Naive B cell (primary cell): ENCODE measurements at regions not wholly inside any gene's neighbourhood (a gene's known extent, or its start where the extent isn't known, plus 50 kb on each side); places are given as distances from the start of the nearest gene placed in this dataset.
A peak's percentile ranks its signal among the peaks of the same experiment; 100 is the strongest.

Experiments
- ATAC-seq, 2 donors: fragments of 150-1000 bp; cut with Tn5 transposase; 2 replicates each; pipeline ENCODE4 v1.10.0; 2021; ENCODE audit warnings: low read depth in 2 of 2, mild to moderate bottlenecking in 2 of 2, moderate library complexity in 2 of 2
- DNase-seq: peaks from one replicate; pipeline ENCODE4 v3.0.0; 2022
- H3K27ac Mint-ChIP-seq, 6 donors: one replicate each; pipeline ENCODE4 v1.8.0; 2020 to 2022; ENCODE audit warnings: mild to moderate bottlenecking in 6 of 6, mixed read lengths in 6 of 6, moderate library complexity in 5 of 6, inconsistent platforms in 2 of 6
- H3K27me3 Mint-ChIP-seq, 3 donors: one replicate each; pipeline ENCODE4 v1.8.0; 2021 to 2022; ENCODE audit warnings: mixed read lengths in 3 of 3, mild to moderate bottlenecking in 1 of 3
- H3K36me3 Mint-ChIP-seq, 2 donors: one replicate each; pipeline ENCODE4 v1.8.0; 2020 to 2022; ENCODE audit warnings: mixed read lengths in 2 of 2, inconsistent platforms in 1 of 2, mild to moderate bottlenecking in 1 of 2
- H3K4me1 Mint-ChIP-seq, 3 donors: one replicate each; pipeline ENCODE4 v1.8.0; 2020 to 2022; ENCODE audit warnings: mixed read lengths in 3 of 3, inconsistent platforms in 1 of 3, mild to moderate bottlenecking in 1 of 3, moderate library complexity in 1 of 3
- H3K4me3 Mint-ChIP-seq, 8 donors: one replicate each; pipeline ENCODE4 v1.8.0; 2020 to 2022; ENCODE audit warnings: mild to moderate bottlenecking in 8 of 8, mixed read lengths in 8 of 8, moderate library complexity in 8 of 8, inconsistent platforms in 2 of 8
- H3K9me3 Mint-ChIP-seq, 7 donors: one replicate each; pipeline ENCODE4 v1.8.0; 2020 to 2022; ENCODE audit warnings: mixed read lengths in 7 of 7, mild to moderate bottlenecking in 5 of 7, inconsistent platforms in 2 of 7, moderate library complexity in 1 of 7

DNA sequence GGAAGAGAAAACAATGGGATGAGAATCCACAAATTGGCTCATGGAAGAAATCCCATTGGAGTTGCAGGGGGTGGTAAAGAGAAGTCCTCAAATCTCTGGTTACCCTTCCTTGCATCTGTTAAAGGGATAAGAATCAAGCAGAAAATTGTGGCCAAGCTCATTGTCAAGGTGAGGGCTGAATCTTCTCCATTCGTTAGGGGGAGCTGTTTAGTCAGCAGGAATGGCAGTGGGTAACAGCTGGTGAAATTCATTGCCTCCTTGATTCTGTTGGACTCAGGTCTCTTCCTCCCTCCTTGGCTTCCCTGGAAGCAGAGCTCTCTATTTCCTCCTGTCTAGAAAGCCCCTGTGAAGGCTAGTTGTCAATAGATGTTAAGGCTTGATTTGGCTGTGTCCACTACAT lies 343.1 kb upstream of the SEMA6D start:
- Mint-ChIP-seq H3K9me3 (peaks cover 0 to 5% (median 0%) of the 10 kb centered on the region in 7 donors), H3K4me1 (no peaks in the 10 kb centered on the region), H3K36me3 (no peaks in the 10 kb centered on the region), H3K27me3 (peaks cover 0 to 3% (median 0%) of the 10 kb centered on the region in 3 donors), H3K27ac (no peak overlapping the region), H3K4me3 (no peak overlapping the region)
- DNase-seq (no peak), ATAC-seq (no peak)

DNA sequence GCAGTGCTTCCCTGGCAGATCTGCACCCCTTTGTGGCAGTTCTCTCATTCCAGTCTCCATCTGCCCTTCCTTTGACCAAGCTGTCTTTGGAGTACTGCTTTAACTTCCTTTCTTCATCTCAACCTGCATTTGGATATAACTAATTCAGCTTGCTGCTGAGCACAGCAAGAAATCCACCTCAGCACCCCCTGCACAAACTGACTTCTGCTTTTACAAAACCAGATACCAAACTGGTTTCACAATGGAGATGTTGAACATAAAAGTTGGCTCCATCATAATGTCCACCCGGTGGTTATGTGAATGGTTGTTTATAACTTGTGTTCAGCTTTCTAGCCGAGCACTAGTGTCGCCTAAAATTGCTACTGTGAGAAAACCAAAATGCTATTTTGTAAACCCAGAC lies 341.1 kb upstream of the SEMA6D start:
- no peak overlapping the region for H3K27ac Mint-ChIP-seq
- ATAC-seq (no peak), DNase-seq (no peak)
- peaks cover 0 to 3% (median 0%) of the 10 kb centered on the region in 3 donors for H3K27me3 Mint-ChIP-seq
- H3K36me3 Mint-ChIP-seq = no peaks in the 10 kb centered on the region
- no peak overlapping the region for H3K4me3 Mint-ChIP-seq
- H3K4me1 Mint-ChIP-seq = no peaks in the 10 kb centered on the region
- H3K9me3 Mint-ChIP-seq = peaks cover 0 to 5% (median 0%) of the 10 kb centered on the region in 7 donors

DNA sequence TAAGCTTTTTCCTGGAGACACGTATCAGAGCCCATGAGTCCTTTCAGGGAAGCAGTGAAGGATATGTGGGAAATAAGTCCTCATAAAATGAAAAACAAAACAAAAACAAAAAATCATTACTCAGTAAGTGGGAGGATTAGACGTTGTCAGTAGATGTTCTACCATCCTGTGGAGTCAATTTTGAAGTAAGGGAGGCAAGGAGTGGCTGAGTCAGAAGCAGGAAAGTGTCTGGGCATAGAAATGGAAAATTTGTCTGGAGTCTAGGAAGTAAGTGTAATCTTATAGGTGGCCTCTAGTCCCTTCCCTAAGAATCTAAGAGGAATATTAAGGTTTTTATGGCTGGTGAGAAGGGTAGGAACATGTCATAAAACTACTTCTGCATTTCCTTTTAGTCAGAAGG lies 339.8 kb upstream of the SEMA6D start:
- H3K27me3 Mint-ChIP-seq = peaks cover 0 to 3% (median 0%) of the 10 kb centered on the region in 3 donors
- no peaks in the 10 kb centered on the region for H3K4me1 Mint-ChIP-seq
- no peak overlapping the region for H3K4me3 Mint-ChIP-seq
- peak overlapping the region in 1 of 6 donors; percentile 9 for H3K27ac Mint-ChIP-seq
- DNase-seq (no peak), ATAC-seq (no peak)
- no peaks in the 10 kb centered on the region for H3K36me3 Mint-ChIP-seq
- peaks cover 0 to 5% (median 0%) of the 10 kb centered on the region in 7 donors for H3K9me3 Mint-ChIP-seq

DNA sequence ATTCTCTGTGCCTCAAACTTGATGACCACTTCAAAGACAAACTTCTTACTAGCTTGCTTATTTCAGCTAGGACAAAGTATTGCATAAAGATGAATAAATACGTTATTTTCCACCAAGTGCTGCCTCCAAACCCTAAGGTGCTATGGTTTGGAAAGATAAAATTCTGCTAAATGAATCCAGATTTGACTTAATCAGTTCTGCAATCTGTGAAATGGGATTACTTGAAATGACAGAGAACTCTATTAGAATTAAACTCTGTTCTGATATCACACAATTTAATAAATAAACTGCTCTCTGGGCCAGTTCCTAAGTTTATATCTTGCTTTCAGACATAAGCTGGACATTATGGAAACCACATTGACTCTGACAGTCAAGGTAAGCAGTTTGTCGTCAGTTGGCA lies 338.8 kb upstream of the SEMA6D start:
- Mint-ChIP-seq H3K4me1 (no peaks in the 10 kb centered on the region), H3K4me3 (no peak overlapping the region), H3K27me3 (peaks cover 0 to 3% (median 0%) of the 10 kb centered on the region in 3 donors), H3K27ac (no peak overlapping the region), H3K36me3 (no peaks in the 10 kb centered on the region), H3K9me3 (peaks cover 0 to 5% (median 0%) of the 10 kb centered on the region in 7 donors)
- ATAC-seq (no peak), DNase-seq (no peak)

DNA sequence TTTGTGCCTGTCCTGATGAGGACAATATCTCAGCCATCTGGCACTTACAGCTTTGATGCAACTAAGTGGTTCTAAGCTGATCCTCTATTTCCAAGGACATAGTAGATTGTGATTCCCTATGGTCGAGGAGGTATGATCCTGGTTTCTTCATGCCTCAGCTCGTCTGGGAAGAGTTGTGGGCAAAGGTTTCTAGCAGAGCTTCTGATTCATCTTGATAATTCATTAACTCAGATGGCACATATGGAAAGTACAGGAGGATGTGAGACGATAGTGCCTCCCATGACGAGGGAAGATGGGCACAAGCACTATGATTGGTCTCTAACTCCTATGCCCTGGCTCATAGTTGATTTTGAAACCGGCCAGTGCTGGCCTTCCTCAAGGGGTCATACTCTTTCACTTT lies 334.2 kb upstream of the SEMA6D start:
- ATAC-seq = no peak
- Mint-ChIP-seq H3K4me1 (no peaks in the 10 kb centered on the region), H3K27ac (no peak overlapping the region)

DNA sequence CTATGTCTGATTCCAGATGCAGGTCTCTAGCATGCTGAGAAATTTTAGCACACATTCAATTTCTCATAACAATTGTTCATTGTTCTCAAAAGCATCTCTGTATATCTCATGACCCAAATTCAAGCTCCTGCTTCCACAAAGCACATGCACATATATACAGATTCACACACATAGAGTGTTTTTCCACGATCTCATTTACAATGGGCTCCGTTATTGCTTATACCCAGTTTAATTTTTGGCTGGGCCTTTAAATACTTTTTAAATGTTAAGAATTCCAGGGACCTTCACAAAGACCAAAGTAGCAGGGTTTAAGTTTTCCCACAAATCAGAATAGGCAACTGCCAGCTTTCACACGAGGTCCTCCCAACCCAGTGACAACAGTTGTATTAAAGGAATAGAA lies 333.5 kb upstream of the SEMA6D start:
- no peaks in the 10 kb centered on the region for H3K27me3 Mint-ChIP-seq
- no peak overlapping the region for H3K27ac Mint-ChIP-seq
- H3K36me3 Mint-ChIP-seq = no peaks in the 10 kb centered on the region
- DNase-seq = no peak
- peaks cover 0 to 2% (median 0%) of the 10 kb centered on the region in 7 donors for H3K9me3 Mint-ChIP-seq
- no peaks in the 10 kb centered on the region for H3K4me1 Mint-ChIP-seq
- no peak overlapping the region for H3K4me3 Mint-ChIP-seq
- ATAC-seq = no peak

More for the DNA sequence above, 334.2 kb upstream of the SEMA6D start:
- H3K36me3 Mint-ChIP-seq = no peaks in the 10 kb centered on the region
- no peak for DNase-seq
- H3K27me3 Mint-ChIP-seq = no peaks in the 10 kb centered on the region
- no peak overlapping the region for H3K4me3 Mint-ChIP-seq
- H3K9me3 Mint-ChIP-seq = peaks cover 0 to 2% (median 0%) of the 10 kb centered on the region in 7 donors

DNA sequence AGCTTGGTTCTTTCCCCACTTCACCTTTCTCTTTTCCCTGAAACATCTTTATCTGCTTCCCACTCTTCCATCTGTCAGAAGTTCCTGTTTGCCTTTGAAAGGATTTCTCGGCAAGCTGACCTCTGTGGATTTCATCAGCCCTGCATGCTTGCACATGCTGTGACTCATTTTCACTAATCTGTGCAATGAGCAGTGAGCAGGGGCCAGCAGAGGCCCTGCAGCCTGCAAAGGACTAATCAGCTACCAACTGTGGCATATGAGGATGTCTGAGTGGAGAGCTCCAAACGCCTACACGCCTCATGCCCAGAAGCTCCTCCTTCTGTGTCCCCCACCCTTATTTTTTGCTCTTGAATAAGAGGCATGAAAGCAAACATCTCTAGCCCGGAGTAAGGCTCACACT lies 333.0 kb upstream of the SEMA6D start:
- H3K36me3 Mint-ChIP-seq = no peaks in the 10 kb centered on the region

DNA sequence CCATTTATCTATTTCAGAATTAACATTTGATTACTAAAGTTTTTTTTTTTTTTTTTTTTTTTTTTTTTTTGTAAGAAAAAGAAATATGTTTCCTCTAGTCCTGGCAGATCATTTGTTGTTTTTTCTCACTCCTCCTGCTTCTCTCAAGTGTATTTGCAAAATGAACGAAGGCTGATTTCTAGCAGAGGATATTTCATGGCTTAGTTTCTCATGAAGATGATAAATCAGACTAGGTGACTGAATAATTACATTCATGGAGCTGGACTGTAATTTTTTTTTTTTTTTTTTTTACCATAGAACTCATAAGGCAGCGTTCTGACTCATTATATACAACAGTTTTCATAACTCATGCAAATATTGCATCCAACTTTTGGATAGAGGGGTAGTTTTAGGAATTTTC lies 332.5 kb upstream of the SEMA6D start:
- H3K27ac Mint-ChIP-seq = no peak overlapping the region

More for the DNA sequence above, 333.0 kb upstream of the SEMA6D start:
- Mint-ChIP-seq H3K9me3 (peaks cover 0 to 1% (median 0%) of the 10 kb centered on the region in 7 donors), H3K27ac (no peak overlapping the region), H3K4me3 (no peak overlapping the region), H3K4me1 (no peaks in the 10 kb centered on the region), H3K27me3 (no peaks in the 10 kb centered on the region)
- ATAC-seq (no peak), DNase-seq (no peak)

DNA sequence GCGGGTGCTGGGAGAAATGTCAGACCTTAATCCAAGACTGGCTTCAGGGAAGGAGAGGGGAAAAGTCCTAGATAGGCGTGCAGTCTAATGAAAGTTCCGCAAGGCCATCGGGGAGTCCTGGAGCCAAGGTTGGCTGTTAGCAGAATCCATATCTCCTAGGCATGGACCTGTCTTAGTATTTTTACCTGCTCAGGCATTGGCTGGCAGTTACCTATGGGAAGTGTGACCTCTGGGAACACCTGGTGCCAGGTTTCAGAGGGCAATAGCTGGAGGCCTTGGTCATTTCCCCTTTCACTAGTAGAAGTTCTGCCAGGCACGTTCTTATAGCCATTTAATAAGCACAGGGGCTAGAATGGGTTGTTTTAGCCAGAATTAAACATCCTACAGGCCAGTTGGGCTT lies 330.8 kb upstream of the SEMA6D start:
- DNase-seq (no peak), ATAC-seq (no peak)
- H3K4me3 Mint-ChIP-seq = no peak overlapping the region
- H3K4me1 Mint-ChIP-seq = no peaks in the 10 kb centered on the region
- H3K27ac Mint-ChIP-seq = no peak overlapping the region
- H3K27me3 Mint-ChIP-seq = no peaks in the 10 kb centered on the region
- peaks cover 0 to 5% (median 0%) of the 10 kb centered on the region in 7 donors for H3K9me3 Mint-ChIP-seq
- no peaks in the 10 kb centered on the region for H3K36me3 Mint-ChIP-seq

More for the DNA sequence above, 332.5 kb upstream of the SEMA6D start:
- ATAC-seq = no peak
- no peaks in the 10 kb centered on the region for H3K4me1 Mint-ChIP-seq
- H3K9me3 Mint-ChIP-seq = no peaks in the 10 kb centered on the region
- DNase-seq = no peak
- H3K4me3 Mint-ChIP-seq = no peak overlapping the region
- no peaks in the 10 kb centered on the region for H3K36me3 Mint-ChIP-seq
- no peaks in the 10 kb centered on the region for H3K27me3 Mint-ChIP-seq

DNA sequence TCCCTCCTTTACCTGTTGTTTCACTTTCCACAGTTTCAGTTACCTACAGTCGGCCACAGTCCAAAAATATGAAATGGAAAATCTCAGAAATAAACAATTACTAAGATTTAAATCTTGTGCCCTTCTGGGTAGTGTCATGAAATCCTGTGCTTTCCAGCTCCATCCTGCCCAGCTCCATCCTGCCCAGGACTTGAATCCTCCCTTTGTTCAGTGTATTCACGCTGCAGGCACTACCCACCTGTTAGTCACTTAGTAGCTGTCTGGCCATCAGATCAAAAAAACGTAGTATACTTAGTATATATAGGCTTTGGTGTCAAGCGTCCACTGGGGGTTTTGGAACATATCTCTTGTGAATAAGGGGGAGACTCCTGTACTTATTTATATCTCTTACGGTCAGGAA lies 329.0 kb upstream of the SEMA6D start:
- Mint-ChIP-seq H3K9me3 (peaks cover 0 to 5% (median 0%) of the 10 kb centered on the region in 7 donors), H3K4me3 (no peak overlapping the region)

DNA sequence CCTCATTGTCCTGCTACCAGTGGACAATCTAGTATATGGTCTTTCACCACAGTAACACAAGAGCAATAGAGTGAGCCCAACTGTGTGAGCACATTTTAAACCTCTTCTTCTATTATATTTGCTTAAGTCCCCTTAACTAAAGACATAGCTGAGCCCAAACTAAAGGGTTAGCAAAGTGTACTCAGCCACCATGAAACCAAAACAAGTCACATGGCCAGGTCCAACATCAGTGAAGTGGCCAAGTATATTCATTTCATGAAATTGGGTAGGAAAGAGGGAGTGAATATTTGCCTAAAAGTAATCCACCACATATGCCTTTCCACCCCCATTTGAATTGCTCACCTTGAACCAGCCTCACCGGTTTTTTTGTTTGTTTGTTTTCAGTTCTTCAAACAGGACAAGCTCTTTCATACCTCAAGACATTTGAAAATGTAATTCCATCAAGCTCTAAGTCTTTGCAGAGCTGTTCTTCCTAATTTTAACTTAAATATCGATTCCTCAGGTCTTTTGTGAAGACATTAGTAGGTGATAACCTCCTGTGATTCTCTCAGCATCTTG lies 327.0 kb upstream of the SEMA6D start:
- ATAC-seq = no peak
- H3K4me3 Mint-ChIP-seq = no peak overlapping the region
- peaks cover 0 to 5% (median 0%) of the 10 kb centered on the region in 7 donors for H3K9me3 Mint-ChIP-seq
- no peaks in the 10 kb centered on the region for H3K27me3 Mint-ChIP-seq
- no peaks in the 10 kb centered on the region for H3K36me3 Mint-ChIP-seq
- H3K4me1 Mint-ChIP-seq = no peaks in the 10 kb centered on the region
- no peak for DNase-seq
- no peak overlapping the region for H3K27ac Mint-ChIP-seq

More for the DNA sequence above, 329.0 kb upstream of the SEMA6D start:
- no peaks in the 10 kb centered on the region for H3K27me3 Mint-ChIP-seq
- H3K36me3 Mint-ChIP-seq = no peaks in the 10 kb centered on the region
- H3K4me1 Mint-ChIP-seq = no peaks in the 10 kb centered on the region
- ATAC-seq = no peak
- no peak overlapping the region for H3K27ac Mint-ChIP-seq
- no peak for DNase-seq

DNA sequence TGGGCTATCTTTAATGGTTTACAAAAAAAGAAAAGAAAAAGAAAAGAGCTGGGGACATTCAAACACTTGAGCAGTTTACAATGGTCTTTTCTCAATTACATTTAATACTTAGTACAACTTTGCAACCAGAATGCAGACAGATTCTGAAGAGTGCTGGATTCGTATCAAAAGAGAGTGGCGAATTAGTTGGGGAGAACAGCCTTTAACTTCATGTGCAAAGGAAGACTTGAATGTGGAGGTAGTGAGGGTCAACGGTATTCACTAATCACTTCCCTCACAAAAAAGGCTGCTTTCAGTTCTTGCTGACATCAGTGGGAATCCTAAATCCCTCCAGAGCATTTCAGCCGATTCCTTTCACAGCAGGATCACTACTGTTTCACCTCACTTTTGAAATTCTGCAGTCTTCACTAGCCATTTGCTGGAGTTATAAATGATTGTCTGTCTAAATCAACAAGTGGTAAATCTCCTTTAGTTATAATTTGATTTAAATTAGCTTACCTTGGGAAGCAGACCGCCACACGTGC lies 323.0 kb upstream of the SEMA6D start:
- no peak overlapping the region for H3K27ac Mint-ChIP-seq
- H3K27me3 Mint-ChIP-seq = no peaks in the 10 kb centered on the region
- no peaks in the 10 kb centered on the region for H3K36me3 Mint-ChIP-seq
- DNase-seq (no peak), ATAC-seq (no peak)
- no peak overlapping the region for H3K4me3 Mint-ChIP-seq
- no peaks in the 10 kb centered on the region for H3K4me1 Mint-ChIP-seq
- peaks cover 0 to 9% (median 0%) of the 10 kb centered on the region in 7 donors for H3K9me3 Mint-ChIP-seq

DNA sequence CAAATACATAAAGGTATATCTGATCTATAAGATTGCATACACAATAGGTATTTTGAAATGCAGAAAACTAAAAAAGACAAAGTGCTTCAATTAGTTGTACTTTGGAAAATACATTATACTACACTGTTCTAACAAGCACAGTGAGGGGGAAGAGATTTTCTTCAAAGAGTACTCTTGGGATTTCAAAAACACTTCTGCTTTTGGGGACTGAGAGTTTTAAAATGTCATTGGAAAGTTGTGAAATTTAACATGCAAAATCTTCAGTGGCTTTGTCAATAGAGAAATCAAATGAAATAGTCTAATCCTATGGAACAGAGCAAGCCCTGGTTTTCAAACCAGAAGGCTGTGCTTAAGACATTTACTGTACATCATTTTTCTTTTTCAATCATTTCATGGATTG lies 322.2 kb upstream of the SEMA6D start:
- Mint-ChIP-seq H3K36me3 (no peaks in the 10 kb centered on the region), H3K27me3 (no peaks in the 10 kb centered on the region), H3K4me1 (no peaks in the 10 kb centered on the region)

DNA sequence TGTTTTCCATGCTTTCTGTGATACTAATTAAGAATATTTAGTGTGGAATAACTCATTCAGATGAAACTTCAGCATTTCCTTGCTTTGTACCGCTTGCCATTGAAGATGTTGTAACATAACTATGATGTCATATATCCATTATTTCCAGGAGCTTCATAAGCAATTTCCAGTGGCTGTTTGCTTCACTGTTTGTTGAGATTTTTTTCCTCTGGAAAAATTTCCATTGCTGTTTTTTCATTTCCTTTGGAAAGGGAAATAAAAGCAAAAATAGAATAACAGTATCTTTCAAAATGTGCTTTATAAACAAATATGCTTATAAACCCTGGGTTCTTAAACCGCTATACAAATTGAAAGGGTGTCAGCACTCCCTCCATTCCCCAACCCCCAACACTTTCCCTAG lies 319.6 kb upstream of the SEMA6D start:
- H3K4me1 Mint-ChIP-seq = no peaks in the 10 kb centered on the region
- no peak for ATAC-seq
- no peak overlapping the region for H3K4me3 Mint-ChIP-seq
- peaks cover 0 to 7% (median under 1%) of the 10 kb centered on the region in 3 donors for H3K27me3 Mint-ChIP-seq
- H3K9me3 Mint-ChIP-seq = peaks cover 0 to 5% (median 0%) of the 10 kb centered on the region in 7 donors
- DNase-seq = no peak
- no peaks in the 10 kb centered on the region for H3K36me3 Mint-ChIP-seq
- no peak overlapping the region for H3K27ac Mint-ChIP-seq

More for the DNA sequence above, 322.2 kb upstream of the SEMA6D start:
- no peak for ATAC-seq
- Mint-ChIP-seq H3K4me3 (no peak overlapping the region), H3K27ac (no peak overlapping the region), H3K9me3 (peaks cover 0 to 9% (median 0%) of the 10 kb centered on the region in 7 donors)
- no peak for DNase-seq
